ENCODE measurements at regions not wholly inside any gene's neighbourhood (a gene's known extent, or its start where the extent isn't known, plus 50 kb on each side); places are given as distances from the start of the nearest gene placed in this dataset.
"Not testable (repeated sequence)": the region's sequence is repeated elsewhere in the genome, so short reads cannot be mapped to it uniquely, and the experiment has no call there.

- no peak for DNase-seq
Measured at GRCh38 chr9:105116052-105116868, 128.2 kb upstream of the SLC44A1 start.

DNA sequence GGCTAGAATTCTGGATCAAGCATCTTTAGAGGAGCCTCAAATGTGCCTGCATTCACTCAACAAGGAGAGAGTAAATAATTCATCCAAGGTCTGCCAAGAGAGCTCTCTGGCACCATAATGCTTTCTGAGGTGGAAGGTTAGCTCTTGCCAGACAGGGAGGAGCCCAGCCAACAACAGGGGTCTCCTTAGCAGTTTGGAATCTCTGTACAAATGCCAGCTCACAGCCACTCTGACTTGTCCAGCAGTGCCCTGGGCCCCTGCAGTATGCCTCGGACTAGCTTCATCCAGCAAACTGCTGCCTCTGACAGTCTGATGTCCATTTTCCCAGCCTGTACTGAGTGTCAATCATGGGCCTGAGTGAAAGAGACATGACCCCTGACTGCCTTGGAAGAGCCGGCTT lies 127.2 kb upstream of the SLC44A1 start:
- no peak for DNase-seq

GRCh38 chr9:105118636-105119035 lies 125.8 kb upstream of the SLC44A1 start:
- DNase-seq: no peak

- no peak for DNase-seq
Measured at GRCh38 chr9:105119156-105119555, 125.3 kb upstream of the SLC44A1 start.

GRCh38 chr9:105121861-105122430 lies 122.5 kb upstream of the SLC44A1 start:
- no peak for DNase-seq

DNA sequence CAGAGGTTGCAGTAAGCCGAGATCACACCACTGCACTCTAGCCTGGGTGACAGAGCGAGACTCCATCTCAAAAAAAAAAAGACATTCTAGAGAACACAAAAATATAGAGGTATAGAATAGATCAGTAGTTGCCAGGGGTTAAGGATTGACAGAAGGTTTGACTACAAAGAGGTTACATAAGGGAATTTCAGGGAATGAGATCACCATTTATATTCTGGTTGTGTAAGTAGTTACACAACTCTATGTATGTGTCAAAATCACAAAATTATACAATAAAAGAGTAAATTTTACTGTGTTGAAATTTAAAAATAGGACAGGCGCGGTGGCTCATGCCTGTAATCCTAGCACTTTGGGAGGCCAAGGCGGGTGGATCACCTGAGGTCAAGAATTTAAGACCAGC lies 119.9 kb upstream of the SLC44A1 start:
- DNase-seq: not testable (repeated sequence)

DNA sequence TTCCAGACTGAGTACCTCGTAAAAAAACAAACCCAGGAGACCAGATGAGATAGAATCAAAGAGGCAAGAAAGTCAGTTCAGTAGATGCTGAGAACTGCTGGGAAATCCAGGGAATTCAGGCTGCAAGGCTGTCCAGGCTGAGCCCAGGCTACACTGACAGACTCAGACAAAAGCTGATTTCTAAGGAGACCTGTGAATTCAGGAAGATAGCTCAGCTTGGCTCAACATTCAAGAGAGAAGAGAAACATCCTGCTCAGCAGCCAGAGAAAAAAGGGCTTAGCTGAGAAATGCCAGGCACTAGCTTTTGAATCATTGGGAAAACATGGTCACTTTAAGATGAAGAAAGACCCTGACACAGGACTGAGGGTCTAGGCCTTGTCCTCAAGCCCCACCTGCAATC lies 118.2 kb upstream of the SLC44A1 start:
- no peak for DNase-seq

DNA sequence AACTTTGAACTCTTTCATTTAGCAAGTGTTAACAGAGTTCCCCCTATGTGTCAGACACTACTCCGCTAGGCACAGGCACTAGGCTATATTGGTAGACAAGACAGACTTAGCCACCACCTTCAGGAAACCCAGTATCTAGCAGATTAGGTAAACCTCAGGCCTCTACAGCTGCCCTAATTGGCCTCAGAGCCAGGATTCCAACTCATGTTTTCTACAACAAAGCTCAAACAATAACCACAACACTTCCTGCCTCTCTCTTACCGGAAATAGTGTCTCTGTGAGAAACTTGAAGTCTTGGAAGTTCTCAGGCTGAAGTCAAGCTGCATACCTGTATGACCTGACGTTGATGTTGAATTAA lies 116.6 kb upstream of the SLC44A1 start:
- DNase-seq: no peak

DNA sequence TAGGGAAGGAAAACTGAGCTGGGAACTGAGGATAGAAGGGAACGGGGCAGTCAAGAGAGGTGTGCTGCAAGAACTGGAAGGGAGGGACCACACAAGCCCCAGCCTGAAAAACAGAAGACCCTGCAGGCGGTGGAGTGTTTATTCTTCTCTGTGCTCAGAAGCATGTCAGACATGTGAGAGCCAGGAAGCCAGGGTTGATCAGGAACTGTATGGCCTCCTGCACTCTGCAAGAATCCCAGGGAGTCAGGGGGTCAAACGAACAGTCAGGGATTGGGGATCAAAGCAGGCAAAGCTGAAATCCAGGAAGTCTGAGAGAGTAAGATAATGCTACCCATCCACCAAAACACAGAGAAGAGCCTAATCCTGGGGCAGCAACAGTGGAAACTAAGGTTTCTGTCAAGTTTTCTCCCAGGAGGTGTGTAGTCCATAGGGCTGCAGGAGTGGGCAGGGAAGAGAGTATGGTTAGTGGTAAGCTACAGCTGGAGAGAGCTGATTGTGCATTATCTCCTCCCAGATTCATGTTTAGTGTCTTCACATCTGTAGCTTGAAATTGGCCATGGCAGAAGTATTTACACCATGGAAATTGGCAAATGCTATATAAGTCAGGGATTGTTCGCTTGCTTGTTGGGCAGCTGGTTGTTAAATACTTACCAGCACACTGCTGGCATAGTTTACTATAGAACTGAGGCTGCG lies 115.4 kb upstream of the SLC44A1 start:
- DNase-seq: no peak

DNA sequence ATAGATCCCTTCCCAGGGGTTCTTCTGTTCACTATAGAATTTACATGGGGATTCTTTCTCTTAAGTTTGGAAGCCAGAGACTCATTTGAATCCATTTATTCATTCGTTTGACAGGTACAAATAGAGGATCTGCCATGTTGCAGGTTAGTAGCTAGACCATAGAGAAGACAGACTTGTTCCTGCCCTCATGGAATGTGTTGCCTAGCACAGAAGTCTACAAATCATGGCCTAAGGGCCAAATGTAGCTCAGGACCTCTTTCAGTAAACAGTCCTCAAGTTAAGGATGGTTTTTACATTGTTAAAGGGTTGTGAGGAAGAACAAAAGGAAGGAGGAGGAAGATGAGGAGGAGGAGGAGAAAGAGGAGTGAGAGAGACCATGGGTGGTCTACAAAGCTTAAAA lies 114.7 kb upstream of the SLC44A1 start:
- DNase-seq: no peak

- DNase-seq: no peak
Measured at GRCh38 chr9:105131981-105132380, 112.5 kb upstream of the SLC44A1 start.

- no peak for DNase-seq
Measured at GRCh38 chr9:105132606-105133005, 111.8 kb upstream of the SLC44A1 start.

DNA sequence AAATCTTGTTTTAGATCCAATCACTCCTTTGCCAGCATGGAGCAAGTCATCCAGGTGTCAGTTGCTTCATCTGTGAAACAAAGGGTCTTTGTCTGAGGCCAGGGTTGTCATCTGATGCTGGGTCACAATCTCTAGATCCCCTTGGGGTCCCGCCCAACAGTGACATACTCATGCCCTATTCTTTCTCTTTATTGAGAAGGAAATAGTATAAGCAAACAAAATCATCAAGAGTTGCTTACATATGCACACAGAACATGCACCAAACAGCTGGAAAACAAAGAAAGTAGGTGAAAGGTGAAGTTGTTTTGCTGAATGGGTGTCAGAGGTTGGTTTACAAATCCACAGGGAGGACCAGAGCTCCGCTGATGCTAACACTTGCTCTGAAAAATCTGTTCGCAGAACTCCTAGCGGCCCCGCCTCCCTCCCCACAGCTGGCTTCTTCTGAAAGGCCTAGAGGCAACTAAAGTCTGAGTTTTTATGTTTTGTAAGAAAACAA lies 106.1 kb upstream of the SLC44A1 start:
- peak; percentile 57 for DNase-seq

DNA sequence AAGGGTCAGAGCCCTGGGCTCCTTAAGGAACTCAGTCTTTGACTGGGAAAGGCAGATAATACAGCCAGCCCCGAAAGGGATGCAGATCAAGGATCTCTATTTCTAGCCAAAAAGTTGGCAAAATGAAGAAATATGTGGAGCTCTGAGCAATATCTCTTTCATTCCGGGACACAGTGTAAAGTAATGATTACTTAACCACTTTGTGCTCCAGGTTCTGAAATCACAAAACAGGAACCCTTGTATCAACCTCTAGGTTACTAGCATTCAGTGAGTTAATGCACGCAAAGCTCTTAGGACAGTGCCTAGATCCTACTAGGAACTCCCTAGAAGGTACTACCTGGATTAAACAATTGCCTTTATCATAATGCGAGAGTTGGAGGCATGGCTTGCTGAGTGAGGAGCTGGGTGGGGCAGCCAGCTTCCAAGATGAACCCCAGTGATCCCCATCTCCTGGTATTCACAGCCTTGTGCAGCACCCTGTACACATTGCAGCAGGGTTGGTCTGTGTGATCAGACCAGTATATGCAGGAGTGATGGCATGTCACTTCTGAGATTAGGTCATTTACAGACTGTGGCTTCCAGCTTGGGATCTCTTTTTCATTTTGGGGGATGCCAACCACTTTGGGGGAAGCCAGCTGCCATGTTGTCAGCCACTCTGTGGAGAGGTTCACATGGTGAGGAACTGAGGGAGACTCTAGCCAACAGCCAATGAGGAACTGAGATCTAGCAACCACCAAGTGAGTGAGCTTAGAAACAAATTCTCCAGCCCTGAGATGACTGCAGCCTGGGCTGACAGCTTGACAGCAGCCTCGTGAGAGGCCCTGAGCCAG lies 103.1 kb upstream of the SLC44A1 start:
- DNase-seq: no peak

DNA sequence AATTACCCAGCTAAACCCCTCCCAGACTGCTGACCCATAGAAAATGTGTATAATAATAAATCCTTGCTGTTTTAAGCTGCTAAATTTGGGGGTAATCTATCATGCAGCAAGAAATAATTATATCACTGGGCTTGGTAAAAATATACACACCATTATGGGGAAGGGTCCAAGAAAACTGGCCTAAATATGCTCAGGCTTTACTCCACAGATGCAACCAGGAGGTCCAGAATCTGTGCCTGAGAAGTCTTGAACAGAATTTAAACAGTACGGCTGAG lies 102.5 kb upstream of the SLC44A1 start:
- DNase-seq: no peak

DNA sequence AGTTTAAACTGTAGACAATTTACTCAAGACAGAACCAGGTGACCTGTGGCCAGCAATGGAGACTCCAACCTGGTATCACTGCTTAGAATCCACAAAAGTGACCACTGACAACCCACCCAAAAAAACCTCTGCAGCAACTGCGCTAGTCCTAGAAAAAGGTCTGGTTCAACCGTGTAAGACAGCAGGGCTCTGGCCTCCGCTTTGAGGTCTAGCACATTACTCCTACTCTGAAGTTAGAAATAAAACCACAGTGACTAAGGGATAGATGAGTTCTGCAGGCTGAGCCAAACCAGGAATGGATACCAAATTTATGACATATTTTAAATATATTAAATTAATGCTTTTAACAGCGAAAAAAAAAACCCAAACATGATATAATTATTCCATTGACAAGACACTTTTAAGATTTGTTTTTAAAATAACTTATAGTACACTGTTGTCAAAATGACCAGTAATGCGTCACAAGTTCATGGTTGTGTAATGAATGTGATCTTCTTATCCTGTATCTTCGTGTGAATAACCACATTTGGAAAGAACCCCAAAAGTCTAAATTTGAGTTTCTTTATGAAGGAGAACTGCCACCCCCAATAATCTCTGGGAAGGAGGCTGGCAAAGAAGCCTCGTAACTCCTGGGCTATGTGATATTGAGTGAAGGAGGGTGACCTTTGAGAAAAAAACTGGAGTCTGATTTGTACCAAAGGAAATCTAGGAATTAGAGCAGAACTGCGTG lies 101.9 kb upstream of the SLC44A1 start:
- no peak for DNase-seq

- no peak for DNase-seq
Measured at GRCh38 chr9:105143136-105143430, 101.4 kb upstream of the SLC44A1 start.

- no peak for DNase-seq
Measured at GRCh38 chr9:105144076-105144475, 100.4 kb upstream of the SLC44A1 start.

DNA sequence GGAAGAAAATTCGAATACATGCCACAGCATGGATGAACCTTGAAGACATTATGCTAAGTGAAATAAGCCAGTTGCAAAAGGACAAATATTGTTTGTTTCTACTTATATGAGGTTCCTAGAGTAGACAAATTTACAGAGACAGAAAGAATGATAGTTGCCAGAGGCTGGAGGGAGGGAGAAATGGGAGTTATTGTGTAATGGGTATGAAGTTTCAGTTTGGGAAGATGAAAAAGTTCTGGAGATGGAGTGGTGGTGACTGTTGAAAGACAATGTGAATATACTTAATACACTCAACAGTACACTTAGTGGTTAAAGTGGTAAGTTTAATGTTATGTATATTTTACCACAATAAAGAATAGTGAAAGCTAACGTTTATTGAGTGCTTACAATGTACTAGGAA lies 99.6 kb upstream of the SLC44A1 start:
- no peak for DNase-seq

DNA sequence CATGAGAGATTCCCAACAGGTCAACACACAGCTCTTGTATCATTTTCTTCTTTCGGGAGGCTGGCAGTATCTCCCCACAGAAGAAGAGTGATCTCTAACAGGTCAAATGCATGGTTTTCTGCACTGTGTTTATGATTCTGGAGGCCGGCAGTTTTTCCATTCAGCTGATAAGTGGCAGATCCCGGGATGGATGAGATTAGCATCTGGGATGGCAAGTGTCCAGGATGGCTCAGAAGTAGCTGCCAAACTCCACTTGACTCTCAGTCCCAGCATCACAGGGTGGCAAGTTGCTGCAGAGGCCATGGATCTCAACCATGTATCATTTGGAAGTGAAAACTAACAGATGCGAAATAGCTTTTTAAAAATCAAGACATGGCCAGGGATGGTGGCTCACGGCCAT lies 97.8 kb upstream of the SLC44A1 start:
- DNase-seq: no peak

DNA sequence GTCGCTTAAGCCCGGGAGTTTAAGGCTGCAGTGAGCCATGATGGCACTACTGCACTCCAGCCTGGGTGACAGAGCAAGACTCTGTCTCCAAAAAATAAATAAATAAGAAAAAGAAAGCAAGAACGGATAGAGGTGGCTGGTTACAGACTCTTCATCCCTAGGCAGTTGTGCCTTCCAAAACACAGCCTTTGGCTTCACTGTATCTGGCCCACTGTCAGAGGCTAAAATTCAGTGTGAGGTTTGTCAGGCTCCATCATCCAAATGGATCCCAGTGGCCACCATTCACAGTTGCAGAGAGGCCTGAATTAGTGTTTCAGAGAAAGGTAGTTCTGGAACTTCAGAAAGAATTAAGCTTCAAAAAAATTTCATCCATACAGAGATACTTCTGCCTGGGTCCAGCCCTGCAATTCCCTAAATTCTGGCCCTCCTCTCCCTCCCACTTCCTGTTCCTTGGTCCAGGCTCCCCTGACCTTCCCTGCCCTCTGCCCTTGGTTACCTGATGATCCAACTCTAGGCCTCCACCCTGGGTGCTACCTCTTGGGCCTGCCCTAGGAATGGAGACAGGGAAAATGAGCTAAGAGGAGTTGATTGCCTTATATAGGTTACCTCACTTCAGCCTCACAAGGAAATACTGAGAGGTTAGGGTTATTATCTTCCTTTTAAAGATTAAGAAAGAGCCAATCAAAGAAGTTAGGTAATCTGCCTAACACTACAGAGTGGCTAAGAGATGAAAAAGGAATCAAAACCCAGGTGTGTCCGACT lies 97.2 kb upstream of the SLC44A1 start:
- no peak for DNase-seq

Measured in hindlimb muscle (tissue), 1 donor.